Rectal smooth muscle tissue (tissue), 1 donor: ENCODE measurements at regions not wholly inside any gene's neighbourhood (a gene's known extent, or its start where the extent isn't known, plus 50 kb on each side); places are given as distances from the start of the nearest gene placed in this dataset.
"Not testable (repeated sequence)": the region's sequence is repeated elsewhere in the genome, so short reads cannot be mapped to it uniquely, and the experiment has no call there.

Source experiments
- H3K27ac ChIP-seq: one replicate; pipeline ENCODE4 v1.7.0; 2013; ENCODE audit warnings: low read depth, low read length, inconsistent platforms
- H3K27me3 ChIP-seq: one replicate; pipeline ENCODE4 v1.7.0; 2013; ENCODE audit warnings: low read length; ENCODE audit not compliant: control insufficient read depth, insufficient read depth
- H3K36me3 ChIP-seq: one replicate; pipeline ENCODE4 v1.7.0; 2013; ENCODE audit warnings: low read length; ENCODE audit not compliant: control insufficient read depth, insufficient read depth
- H3K4me1 ChIP-seq: one replicate; pipeline ENCODE4 v1.7.0; 2013; ENCODE audit warnings: low read length; ENCODE audit not compliant: control insufficient read depth, insufficient read depth
- H3K4me3 ChIP-seq: one replicate; pipeline ENCODE4 v1.7.0; 2013; ENCODE audit warnings: low read length
- H3K9ac ChIP-seq: one replicate; pipeline ENCODE4 v1.7.0; 2013; ENCODE audit warnings: low read length

- H3K4me3 ChIP-seq = no peak overlapping the region
- no peaks in the 10 kb centered on the region for H3K36me3 ChIP-seq
- H3K27ac ChIP-seq = no peak overlapping the region
These were observed 154.4 kb upstream of the NOCT start for GRCh38 chr4:138861135-138861534.

DNA sequence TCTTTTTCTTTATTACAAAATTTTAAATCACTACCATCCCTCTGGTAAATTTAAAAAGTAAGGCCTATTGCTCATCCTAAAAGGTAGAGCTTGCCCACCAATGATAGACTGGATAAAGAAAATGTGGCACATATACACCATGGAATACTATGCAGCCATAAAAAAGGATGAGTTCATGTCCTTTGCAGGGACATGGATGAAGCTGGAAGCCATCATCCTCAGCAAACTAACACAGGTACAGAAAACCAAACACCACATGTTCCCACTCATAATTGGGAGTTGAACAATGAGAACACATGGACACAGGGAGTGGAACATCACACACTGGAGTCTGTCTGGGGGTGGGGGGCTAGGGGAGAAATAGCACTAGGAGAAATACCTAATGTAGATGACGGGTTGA, 155.2 kb upstream of the NOCT start:
- not testable (repeated sequence) for H3K4me3 ChIP-seq, H3K4me1 ChIP-seq, H3K36me3 ChIP-seq, H3K9ac ChIP-seq, H3K27ac ChIP-seq, H3K27me3 ChIP-seq

More at GRCh38 chr4:138861135-138861534, 154.4 kb upstream of the NOCT start:
- Histone ChIP-seq H3K4me1 (no peaks in the 10 kb centered on the region), H3K9ac (no peak overlapping the region), H3K27me3 (no peaks in the 10 kb centered on the region)

GRCh38 chr4:138859254-138859653, 156.3 kb upstream of the NOCT start:
- Histone ChIP-seq H3K4me3 (no peak overlapping the region), H3K9ac (no peak overlapping the region), H3K27ac (no peak overlapping the region), H3K27me3 (no peaks in the 10 kb centered on the region), H3K36me3 (no peaks in the 10 kb centered on the region), H3K4me1 (no peaks in the 10 kb centered on the region)

DNA sequence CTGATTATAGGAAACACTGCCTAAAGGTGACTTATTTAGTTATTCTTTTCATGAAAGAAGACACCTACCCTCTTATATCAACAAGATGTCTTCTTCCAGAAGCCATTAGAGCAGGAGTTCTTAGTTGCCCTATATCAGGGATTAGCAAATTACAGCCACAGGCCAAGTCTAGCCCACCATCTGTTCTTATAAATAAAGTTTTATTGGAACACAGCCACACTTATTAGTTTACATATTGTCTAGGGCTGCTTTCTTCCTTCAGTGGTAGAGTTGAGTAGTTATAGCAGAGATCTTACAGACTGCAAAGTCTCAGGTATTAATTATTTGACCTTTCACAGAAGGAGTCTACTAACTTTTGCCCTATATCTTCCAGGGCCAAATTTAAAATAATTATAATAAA, 157.2 kb upstream of the NOCT start:
- Histone ChIP-seq H3K36me3 (no peaks in the 10 kb centered on the region), H3K27ac (no peak overlapping the region), H3K27me3 (no peaks in the 10 kb centered on the region), H3K4me1 (no peaks in the 10 kb centered on the region), H3K4me3 (no peak overlapping the region), H3K9ac (no peak overlapping the region)

DNA sequence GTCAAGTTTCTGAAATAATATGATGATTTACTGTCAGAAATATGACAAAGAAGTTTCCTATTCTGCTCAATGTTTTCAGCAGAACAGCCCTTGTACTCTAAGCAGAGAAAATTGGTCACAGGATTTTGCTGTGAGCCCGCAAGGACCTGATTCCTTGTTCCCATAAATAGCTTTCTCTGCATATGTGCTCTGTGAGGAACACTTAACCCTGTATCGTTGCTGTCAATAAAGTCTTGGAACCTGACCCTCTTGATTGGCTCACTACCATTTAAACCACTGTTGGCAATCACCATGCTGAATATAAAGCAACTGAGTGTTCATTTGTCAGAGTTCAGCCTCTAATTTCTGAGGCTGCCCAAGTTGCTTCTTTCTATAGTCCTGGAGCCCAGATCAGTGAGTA, 158.2 kb upstream of the NOCT start:
- H3K9ac ChIP-seq = no peak overlapping the region
- H3K4me1 ChIP-seq = no peaks in the 10 kb centered on the region
- H3K4me3 ChIP-seq = no peak overlapping the region
- no peaks in the 10 kb centered on the region for H3K36me3 ChIP-seq
- no peak overlapping the region for H3K27ac ChIP-seq
- H3K27me3 ChIP-seq = no peaks in the 10 kb centered on the region

GRCh38 chr4:138852681-138853080, 162.9 kb upstream of the NOCT start:
- no peaks in the 10 kb centered on the region for H3K27me3 ChIP-seq
- no peaks in the 10 kb centered on the region for H3K36me3 ChIP-seq
- no peak overlapping the region for H3K4me3 ChIP-seq
- H3K4me1 ChIP-seq = no peaks in the 10 kb centered on the region
- no peak overlapping the region for H3K27ac ChIP-seq
- H3K9ac ChIP-seq = no peak overlapping the region

- no peaks in the 10 kb centered on the region for H3K36me3 ChIP-seq
- no peaks in the 10 kb centered on the region for H3K27me3 ChIP-seq
- no peak overlapping the region for H3K4me3 ChIP-seq
- H3K27ac ChIP-seq = no peak overlapping the region
- no peak overlapping the region for H3K9ac ChIP-seq
- no peaks in the 10 kb centered on the region for H3K4me1 ChIP-seq
These were observed 163.9 kb upstream of the NOCT start for GRCh38 chr4:138851391-138852335.

- H3K9ac ChIP-seq = no peak overlapping the region
- H3K36me3 ChIP-seq = no peaks in the 10 kb centered on the region
- no peaks in the 10 kb centered on the region for H3K4me1 ChIP-seq
- no peaks in the 10 kb centered on the region for H3K27me3 ChIP-seq
- no peak overlapping the region for H3K27ac ChIP-seq
- H3K4me3 ChIP-seq = no peak overlapping the region
These were observed 169.9 kb upstream of the NOCT start for GRCh38 chr4:138845664-138846063.

DNA sequence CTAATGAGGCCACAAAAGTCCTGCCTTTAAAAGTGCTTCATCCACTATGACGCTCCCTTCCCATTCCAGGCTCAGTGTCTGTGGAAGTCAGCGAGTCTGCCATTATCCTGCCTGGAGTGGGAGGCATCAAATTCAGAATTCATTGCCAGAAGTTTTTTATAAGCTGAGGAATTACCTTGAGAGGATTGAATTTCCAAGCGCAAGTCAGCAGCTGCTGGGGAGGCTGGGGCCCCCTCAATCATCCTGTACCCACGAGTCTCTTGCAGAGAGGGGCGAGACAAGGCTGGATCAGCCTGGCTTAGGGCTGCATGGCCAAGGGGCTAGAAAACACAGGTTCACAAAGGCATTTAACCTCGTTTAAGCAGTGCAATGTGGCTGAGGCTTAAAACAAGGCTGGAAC, 170.5 kb upstream of the NOCT start:
- Histone ChIP-seq H3K9ac (no peak overlapping the region), H3K36me3 (no peaks in the 10 kb centered on the region), H3K4me3 (no peak overlapping the region), H3K27ac (no peak overlapping the region), H3K27me3 (no peaks in the 10 kb centered on the region), H3K4me1 (no peaks in the 10 kb centered on the region)

GRCh38 chr4:138843616-138844015, 172.0 kb upstream of the NOCT start:
- H3K4me1 ChIP-seq = no peaks in the 10 kb centered on the region
- no peak overlapping the region for H3K9ac ChIP-seq
- H3K27me3 ChIP-seq = no peaks in the 10 kb centered on the region
- no peaks in the 10 kb centered on the region for H3K36me3 ChIP-seq
- H3K4me3 ChIP-seq = no peak overlapping the region
- H3K27ac ChIP-seq = no peak overlapping the region

DNA sequence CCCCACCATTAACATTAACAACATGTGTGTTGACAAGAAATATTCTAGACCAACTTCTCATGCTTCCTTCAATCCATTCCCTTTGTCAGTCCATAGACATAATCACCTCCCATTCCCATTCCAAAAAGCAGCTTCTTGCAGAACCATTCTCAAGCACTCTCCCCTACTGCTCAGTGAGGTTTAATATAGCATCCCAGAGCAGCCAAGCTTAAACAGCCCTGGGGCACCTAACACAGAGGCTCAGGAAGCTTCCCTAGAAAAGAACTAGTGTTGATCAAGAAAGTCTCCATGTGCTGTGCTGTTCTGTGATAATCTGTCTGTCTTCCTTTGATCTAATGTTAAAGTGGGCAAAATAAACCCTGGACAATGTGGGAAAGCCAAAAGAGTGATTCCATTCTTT, 174.2 kb upstream of the NOCT start:
- no peaks in the 10 kb centered on the region for H3K4me1 ChIP-seq
- no peaks in the 10 kb centered on the region for H3K27me3 ChIP-seq
- H3K4me3 ChIP-seq = no peak overlapping the region
- no peaks in the 10 kb centered on the region for H3K36me3 ChIP-seq
- H3K27ac ChIP-seq = no peak overlapping the region
- no peak overlapping the region for H3K9ac ChIP-seq

GRCh38 chr4:138838251-138838650, 177.3 kb upstream of the NOCT start:
- no peak overlapping the region for H3K27ac ChIP-seq
- H3K36me3 ChIP-seq = no peaks in the 10 kb centered on the region
- no peak overlapping the region for H3K4me3 ChIP-seq
- no peaks in the 10 kb centered on the region for H3K27me3 ChIP-seq
- H3K9ac ChIP-seq = no peak overlapping the region
- H3K4me1 ChIP-seq = no peaks in the 10 kb centered on the region
